Testis (tissue), 2 donors: ENCODE measurements at regions not wholly inside any gene's neighbourhood (a gene's known extent, or its start where the extent isn't known, plus 50 kb on each side); places are given as distances from the start of the nearest gene placed in this dataset.

Source experiments
- POLR2A ChIP-seq: fragments of 450-650 bp; IDR thresholded peaks from one replicate; pipeline ENCODE4 v1.6.1; 2017; ENCODE audit warnings: antibody characterized with exemption, mild to moderate bottlenecking, moderate library complexity
- TF ChIP-seq, protein P1 (sequence below), 3 experiments: fragments of 450-650 bp in 2 of 3; fragments of 200-600 bp in 1 of 3; sonication (generic) in 1 of 3; IDR thresholded peaks; one replicate each; pipeline ENCODE4 v1.5.1; 2016 to 2019; ENCODE audit warnings: antibody characterized with exemption in 3 of 3, mild to moderate bottlenecking in 2 of 3, moderate library complexity in 1 of 3

DNA sequence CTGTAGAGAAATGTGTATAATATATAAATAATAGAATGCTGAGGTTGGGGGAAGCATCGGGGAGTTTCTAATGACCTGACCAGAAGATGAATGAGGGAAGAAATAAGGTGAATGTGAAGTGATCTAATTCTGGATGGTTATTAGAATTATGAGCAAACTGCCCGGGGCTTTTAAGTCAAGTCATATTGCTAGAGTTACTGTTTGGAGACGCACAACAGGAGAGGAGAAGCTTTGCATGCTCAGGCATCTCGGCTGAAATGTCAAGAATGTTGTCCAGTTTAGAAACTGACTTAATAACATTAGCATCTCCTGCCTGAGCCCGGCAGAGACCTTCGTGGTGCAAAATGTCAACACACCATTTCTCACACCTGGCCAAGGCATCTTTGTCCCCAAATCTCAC is 119.1 kb downstream of the RRAGC start:
- TF ChIP-seq, protein P1, sequence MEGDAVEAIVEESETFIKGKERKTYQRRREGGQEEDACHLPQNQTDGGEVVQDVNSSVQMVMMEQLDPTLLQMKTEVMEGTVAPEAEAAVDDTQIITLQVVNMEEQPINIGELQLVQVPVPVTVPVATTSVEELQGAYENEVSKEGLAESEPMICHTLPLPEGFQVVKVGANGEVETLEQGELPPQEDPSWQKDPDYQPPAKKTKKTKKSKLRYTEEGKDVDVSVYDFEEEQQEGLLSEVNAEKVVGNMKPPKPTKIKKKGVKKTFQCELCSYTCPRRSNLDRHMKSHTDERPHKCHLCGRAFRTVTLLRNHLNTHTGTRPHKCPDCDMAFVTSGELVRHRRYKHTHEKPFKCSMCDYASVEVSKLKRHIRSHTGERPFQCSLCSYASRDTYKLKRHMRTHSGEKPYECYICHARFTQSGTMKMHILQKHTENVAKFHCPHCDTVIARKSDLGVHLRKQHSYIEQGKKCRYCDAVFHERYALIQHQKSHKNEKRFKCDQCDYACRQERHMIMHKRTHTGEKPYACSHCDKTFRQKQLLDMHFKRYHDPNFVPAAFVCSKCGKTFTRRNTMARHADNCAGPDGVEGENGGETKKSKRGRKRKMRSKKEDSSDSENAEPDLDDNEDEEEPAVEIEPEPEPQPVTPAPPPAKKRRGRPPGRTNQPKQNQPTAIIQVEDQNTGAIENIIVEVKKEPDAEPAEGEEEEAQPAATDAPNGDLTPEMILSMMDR (IDR thresholded peaks at IDR 0.05): no peak
- no peak for TF ChIP-seq POLR2A
